Testis (tissue), 2 donors: ENCODE measurements at regions not wholly inside any gene's neighbourhood (a gene's known extent, or its start where the extent isn't known, plus 50 kb on each side); places are given as distances from the start of the nearest gene placed in this dataset.

ENCODE experiments used
- CTCF ChIP-seq, 3 experiments: fragments of 450-650 bp in 2 of 3; fragments of 200-600 bp in 1 of 3; sonication (generic) in 1 of 3; IDR thresholded peaks; one replicate each; pipeline ENCODE4 v1.5.1; 2016 to 2019; ENCODE audit warnings: antibody characterized with exemption in 3 of 3, mild to moderate bottlenecking in 2 of 3, moderate library complexity in 1 of 3
- POLR2A ChIP-seq: fragments of 450-650 bp; IDR thresholded peaks from one replicate; pipeline ENCODE4 v1.6.1; 2017; ENCODE audit warnings: antibody characterized with exemption, mild to moderate bottlenecking, moderate library complexity

GRCh38 chr11:42273977-42274376 lies 814.5 kb upstream of the LRRC4C start:
- TF ChIP-seq POLR2A (no peak), CTCF (IDR thresholded peaks at IDR 0.05) (no peak)
